ENCODE measurements at regions not wholly inside any gene's neighbourhood (a gene's known extent, or its start where the extent isn't known, plus 50 kb on each side); places are given as distances from the start of the nearest gene placed in this dataset.
A peak's percentile ranks its signal among the peaks of the same experiment; 100 is the strongest.

- no peak for DNase-seq (ENCODE audit: low read depth)
Observed at GRCh38 chr4:81773557-81773956, 301.9 kb upstream of the RASGEF1B start.

DNA sequence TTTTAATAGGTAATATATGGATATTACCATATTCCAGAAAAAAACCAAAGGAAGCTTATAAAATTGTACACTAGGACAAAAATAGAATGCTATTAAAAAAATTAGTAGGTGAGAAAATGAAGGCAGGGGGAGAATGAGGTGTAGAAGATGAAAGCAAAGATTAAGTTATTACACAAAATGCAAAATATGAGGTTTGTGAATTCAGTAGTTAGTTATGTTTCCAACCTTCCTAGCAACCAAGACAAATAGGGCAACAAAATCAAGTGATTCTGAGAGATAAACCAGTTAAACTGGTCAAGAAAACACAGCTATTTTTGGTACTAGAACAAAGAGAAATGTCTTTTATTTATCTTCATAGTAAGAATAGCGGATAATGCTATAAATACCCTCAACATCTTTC, 300.0 kb upstream of the RASGEF1B start:
- no peak for DNase-seq (ENCODE audit: low read depth)

GRCh38 chr4:81769244-81769643, 297.5 kb upstream of the RASGEF1B start:
- no peak for DNase-seq (ENCODE audit: low read depth)

DNA sequence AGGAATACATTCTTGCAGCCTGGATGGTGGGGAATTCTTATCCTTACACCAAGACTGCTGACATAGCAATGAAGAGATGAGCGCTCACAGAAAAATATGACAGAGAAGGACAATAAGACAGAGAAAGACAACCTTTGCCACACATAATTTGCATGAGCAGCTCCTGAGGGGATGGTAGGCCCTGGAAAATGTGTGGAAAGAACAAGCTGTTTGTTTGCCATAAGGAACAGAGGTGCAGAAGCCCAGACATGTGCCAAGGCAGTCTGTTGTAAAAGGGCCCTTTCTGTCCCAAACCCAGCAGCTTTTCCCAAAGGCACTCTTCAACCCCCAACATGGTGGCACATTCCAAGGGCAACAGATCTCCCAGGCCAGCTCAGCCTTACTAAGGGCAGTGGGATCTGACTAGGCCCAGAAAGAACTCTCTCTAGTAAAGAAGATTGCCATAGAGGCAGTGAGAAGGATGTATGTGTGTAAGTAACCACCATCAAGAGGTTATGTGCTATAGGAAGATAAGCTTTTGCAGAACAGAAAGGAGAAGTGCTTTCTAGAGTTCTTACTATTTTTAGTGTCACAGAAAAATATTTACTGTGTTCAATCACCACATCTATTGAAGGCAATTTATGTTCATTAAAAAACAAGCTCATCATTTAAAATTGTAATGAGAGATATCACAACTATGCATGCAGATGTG, 287.0 kb upstream of the RASGEF1B start:
- no peak for DNase-seq (ENCODE audit: low read depth)

DNA sequence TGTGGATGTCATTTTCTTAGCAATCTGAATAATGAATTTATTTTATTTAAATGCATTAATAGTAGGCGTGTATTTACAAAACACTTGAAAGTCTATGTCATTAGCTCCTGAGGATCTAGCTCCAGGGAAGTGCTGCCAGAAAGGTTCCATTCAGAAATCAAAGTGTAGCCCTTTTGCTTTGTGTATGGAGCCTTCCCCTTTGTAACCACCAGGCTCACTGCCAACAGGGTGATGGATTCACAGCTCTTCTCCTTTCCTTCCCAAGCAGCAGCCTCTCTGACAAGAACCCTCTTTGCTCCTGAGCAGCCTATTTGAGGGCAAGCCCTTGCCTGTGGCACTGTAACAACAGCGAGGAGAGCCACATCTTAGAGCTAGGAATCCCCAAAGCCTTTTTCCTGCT, 286.0 kb upstream of the RASGEF1B start:
- DNase-seq (ENCODE audit: low read depth), result no peak

DNA sequence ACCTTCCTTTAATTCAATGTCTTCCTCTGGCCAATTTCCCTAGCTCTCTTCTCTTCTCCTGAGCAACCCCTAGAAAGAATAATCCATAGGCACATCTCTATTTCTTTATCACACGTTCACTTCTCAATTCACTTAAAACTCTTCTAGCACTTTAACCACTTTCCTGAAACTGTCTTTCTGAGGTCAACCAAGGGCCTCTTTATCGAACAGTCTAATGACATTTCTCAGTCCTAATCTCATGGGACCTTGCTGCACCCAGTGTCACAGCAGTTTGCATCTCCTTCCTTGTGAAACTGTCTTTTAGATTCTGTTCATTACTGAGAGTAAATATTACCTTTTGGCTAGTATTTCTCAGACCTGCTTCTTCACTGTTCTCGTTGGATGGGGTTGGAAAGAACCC, 285.3 kb upstream of the RASGEF1B start:
- no peak for DNase-seq (ENCODE audit: low read depth)

GRCh38 chr4:81756042-81756441, 284.3 kb upstream of the RASGEF1B start:
- DNase-seq (ENCODE audit: low read depth), result no peak

DNA sequence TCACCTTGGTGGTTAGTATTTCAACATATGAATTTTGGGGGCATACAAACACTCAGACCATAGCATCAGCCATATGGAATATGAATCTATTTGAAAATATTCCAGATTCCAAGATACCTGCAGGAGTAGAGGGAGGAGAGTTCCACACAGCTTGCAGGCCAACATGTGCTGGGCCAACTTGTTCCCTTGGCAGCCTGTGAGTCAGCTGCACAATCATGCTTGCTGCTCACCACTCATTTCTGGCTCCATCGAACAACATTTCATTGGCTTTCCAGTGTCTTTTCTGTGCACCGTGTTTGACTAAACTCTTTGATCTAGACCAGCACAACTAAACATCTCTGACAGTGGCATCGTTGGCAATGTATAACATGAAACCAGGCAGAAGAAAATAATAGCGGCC, 282.5 kb upstream of the RASGEF1B start:
- no peak for DNase-seq (ENCODE audit: low read depth)

DNA sequence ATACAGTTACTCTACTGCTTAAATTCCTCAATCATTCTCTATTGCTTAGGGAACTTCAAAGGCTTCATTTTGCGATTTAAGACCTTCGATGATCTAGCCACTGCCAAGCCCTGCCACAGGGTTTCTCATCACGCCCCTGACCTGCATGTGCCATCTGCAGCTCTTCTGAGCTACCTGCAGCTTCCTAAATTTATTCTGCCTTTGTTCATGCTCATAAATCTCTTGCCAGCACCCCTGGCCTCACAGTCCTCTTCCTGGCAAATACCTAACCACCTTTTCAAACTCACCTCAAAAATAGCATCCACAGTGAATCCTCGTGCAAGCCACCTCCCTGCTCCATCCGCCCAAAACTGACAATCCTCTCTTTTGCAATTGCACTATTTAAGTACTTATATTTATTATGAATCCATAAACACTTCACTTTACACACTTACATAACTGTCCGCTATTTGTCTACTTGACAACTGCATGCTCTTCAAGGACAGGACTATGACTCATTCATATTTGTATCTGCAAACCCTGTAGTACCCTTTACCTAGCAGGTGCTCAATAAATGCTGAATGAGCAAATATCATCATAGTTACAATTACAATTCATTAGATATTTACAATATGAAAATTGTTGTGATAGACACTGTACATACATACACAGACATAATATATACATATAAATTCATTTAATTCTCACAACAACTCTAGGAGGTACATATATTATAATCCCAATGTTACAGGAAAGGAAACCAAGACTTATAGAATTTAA, 280.0 kb upstream of the RASGEF1B start:
- DNase-seq (ENCODE audit: low read depth), result no peak

DNA sequence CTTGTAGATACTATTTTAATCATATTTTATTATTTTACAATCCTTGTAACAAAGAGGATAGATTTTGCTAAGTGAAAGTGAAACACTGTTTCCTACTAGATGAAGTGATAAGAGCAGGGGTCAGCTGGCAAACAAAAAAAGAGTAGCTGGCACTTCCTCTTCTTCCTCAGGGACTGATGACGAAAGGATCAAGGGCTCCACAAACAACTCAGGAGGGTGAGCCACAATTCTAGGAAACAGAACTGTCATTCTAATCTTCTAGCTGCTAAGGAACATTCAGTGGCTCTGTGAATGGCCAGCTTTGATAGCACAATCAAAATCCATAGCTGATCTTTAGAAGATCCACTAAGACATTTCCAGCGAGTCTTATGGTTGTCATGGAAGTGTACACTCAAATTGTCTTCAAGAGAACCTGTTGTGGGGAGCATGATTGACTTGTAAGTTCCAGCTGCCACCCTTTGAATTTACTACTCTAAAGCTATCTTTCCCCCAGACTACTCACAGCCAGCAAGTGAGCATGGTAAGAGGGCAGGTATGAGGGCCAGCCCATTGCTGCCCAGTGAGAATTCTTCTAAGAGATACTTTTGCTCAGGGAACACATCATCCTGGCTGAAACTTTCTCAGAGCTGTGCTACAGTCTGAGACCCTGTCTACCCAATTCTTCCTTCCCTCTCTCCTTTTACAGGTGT, 275.7 kb upstream of the RASGEF1B start:
- no peak for DNase-seq (ENCODE audit: low read depth)

GRCh38 chr4:81746773-81747172, 275.1 kb upstream of the RASGEF1B start:
- no peak for DNase-seq (ENCODE audit: low read depth)

DNA sequence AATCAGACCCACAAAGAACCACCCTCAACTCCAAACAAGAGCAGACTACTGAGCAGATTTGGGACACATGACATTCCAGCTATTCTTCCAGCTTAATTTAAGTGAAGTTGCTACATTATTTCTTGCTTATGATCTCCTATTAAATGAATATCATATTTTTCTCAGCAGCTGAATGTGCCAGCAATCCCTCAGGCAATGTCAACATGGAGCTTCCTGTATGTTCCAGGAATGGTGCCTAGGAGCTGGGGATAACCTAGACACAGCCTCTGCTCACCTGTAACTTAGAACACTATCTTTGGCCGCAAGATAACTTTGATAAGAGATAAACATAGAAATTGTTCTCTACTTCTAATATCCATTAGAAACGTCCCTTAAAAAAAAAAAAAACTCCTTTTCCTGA, 274.4 kb upstream of the RASGEF1B start:
- no peak for DNase-seq (ENCODE audit: low read depth)

DNA sequence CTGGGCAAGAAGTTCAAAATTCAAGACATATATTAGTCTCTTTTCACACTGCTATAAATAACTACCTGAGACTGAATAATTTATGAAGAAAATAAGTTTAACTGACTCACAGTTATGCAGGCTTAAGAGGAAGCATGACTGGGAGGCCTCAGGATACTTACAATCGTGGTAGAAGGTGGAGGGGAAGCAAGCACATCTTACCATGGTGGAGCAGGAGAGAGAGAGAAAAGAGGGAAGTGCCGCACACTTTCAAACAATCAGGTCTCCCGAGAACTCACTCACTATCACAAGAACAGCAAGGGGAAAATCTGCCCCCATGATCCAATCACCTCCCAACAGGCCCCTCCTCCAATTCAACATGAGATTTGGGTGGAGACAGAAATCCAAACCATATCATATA, 273.3 kb upstream of the RASGEF1B start:
- DNase-seq (ENCODE audit: low read depth), result no peak

DNA sequence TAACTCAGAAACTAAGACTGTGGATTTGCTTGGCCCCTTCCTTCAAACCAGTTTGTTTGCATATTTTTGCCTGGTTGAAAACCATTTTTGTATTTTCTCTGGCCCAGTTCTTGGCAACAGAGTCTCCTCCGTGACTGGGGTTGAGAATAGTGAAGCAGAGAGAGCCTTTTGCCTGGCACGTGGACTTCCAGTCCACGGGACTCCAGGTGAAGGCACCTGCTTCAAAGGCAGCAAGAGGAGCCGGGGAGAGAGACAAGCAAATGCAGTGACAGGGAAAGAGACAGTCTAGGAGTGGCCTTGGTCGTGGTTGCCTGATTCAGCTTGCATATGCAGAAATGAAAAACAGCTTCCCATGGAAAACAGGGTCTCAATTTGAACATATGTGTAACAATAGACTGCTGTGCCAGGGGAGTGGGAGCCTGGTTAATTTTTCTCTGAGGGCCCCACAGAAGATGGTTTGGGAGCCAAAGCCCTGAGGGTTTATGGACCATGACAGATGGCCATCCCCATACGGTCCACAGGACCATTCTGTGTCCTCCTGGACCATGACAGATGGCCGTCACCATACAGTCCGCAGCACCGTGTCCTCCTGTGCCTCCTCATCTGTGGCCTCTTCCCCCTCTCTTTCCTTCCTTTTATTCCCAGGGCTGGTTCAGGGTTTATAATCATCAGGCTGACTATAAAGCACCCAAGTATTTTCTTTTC, 272.2 kb upstream of the RASGEF1B start:
- no peak for DNase-seq (ENCODE audit: low read depth)

- DNase-seq (ENCODE audit: low read depth), result no peak
Observed at GRCh38 chr4:81740487-81740886, 268.8 kb upstream of the RASGEF1B start.

- no peak for DNase-seq (ENCODE audit: low read depth)
Observed at GRCh38 chr4:81738891-81739290, 267.2 kb upstream of the RASGEF1B start.

DNA sequence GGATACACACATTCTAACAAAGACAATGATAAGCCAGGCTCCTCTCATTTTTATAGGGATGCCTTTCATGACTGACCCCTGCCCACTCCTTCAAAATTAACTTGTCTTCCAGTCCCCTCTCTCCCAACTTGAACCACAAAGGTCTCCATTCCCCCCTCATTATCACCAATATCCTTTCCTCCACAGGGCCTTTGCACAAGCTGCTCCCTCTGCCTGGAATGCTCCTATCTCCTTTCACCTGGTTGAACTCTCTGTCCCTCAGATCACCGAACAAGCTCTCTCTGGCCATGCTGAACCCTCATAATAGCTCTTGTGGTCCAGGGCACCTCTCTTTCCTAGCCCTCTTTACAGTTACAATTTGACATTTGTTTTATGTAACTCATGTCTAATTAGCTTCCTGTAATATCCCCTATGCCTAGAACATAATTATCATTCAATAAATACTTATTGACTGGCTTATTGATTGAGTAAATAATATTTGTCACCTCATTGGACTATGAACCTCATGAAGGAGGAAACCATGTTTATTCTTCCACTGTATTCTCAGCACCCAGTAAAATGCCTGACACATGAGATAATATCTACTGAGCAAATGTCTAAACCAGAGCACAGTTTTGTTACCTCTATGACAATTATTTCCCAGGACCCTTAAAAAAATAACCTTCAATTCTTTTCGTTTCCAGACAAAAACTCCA, 266.3 kb upstream of the RASGEF1B start:
- DNase-seq (ENCODE audit: low read depth), result no peak

DNA sequence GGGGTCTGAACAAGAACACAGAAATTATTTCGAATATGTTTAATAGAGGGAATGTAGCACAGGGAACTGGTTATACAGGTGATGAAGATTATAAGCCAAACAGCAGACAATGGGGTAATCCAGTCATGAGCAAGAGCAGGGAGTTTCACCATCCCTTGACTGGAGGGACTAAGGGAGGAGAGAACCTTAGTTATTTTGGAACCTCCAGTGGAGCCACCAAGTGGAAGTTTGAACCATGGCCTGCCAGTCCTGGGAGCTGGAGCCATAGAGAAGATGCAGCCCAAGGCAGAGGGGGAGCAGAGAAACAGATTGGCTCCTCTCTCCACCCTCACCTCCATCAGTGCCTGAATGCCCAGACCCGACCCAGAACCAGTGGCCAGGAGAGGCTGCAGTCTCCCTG, 264.6 kb upstream of the RASGEF1B start:
- no peak for DNase-seq (ENCODE audit: low read depth)

GRCh38 chr4:81732980-81733379, 261.3 kb upstream of the RASGEF1B start:
- no peak for DNase-seq (ENCODE audit: low read depth)

DNA sequence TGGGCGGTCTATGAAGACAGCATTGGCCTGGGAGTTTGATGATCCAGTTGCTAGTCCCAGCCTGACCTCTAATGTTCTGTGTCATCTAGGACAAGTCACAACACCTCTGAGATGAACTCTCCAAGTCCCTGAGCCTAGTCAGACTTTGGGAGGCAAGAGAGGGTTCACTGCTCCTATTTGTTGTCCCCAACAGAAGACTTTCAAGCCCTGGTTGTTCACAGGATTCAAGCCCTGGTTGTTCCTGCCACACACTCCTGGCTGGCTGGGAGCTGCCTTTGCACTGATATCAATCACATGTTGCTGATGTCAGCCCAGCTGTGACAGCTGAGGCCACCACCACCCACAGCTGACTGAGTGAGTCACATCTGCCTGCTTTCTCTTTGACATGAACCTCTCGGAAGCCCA, 253.2 kb upstream of the RASGEF1B start:
- peak; percentile 0 for DNase-seq (ENCODE audit: low read depth)

GRCh38 chr4:81723927-81724587, 252.3 kb upstream of the RASGEF1B start:
- DNase-seq (ENCODE audit: low read depth), result no peak

Measured in T-helper 22 cell (primary cell).